SH-SY5Y (cell line): ENCODE measurements at regions not wholly inside any gene's neighbourhood (a gene's known extent, or its start where the extent isn't known, plus 50 kb on each side); places are given as distances from the start of the nearest gene placed in this dataset.

Experiments
- GATA2 ChIP-seq: IDR thresholded peaks from 2 replicates; pipeline ENCODE4 v1.6.1; 2011; ENCODE audit warnings: mild to moderate bottlenecking, low read depth, low read length
- GATA3 ChIP-seq: IDR thresholded peaks from 2 replicates; pipeline ENCODE4 v1.6.1; 2011; ENCODE audit warnings: low read depth, mild to moderate bottlenecking, low read length, moderate library complexity

GRCh38 chr2:7127156-7127555 is 209.9 kb downstream of the RNF144A start:
- TF ChIP-seq GATA3: no peak
- no peak for TF ChIP-seq GATA2

DNA sequence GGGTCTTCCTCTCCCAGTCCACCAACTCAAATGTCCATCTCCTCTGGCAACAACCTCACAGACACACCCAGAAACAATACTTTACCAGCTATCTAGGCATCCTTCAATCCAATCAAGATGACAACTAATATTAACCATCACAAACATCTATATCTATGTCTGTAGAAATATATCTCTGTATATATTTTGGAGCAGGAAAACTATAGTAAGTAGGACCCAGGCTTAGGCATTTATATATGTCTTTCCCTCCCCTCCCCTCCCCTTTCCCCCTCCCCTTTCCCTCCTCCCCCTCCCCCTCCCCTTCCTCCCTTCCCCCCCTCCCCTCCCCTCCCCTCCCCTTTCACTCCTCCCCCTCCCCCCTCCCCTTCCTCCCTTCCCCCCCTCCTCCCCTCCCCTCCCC is 210.5 kb downstream of the RNF144A start:
- TF ChIP-seq GATA3 (no peak), GATA2 (no peak)

- TF ChIP-seq GATA3 (no peak), GATA2 (no peak)
These were observed 214.0 kb downstream of the RNF144A start for GRCh38 chr2:7131261-7131660.

DNA sequence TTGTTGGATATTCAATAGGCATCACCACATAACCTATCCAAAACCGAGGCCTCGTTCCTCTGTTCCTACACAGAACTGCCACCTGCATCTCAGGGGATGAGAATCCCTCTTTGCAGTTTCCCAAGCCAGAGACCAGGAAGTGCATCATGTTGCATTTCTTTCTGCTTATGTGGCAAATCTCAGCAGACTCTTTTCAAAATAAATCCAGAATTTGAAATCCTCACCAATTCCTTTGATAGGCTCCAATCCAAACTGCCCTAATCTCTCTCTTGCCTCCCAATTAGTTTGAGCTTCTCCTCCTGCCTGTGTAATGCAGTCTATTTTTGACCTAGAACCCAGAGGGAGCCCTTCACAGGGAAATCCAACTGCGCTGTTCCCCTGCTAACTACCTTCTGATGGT is 215.5 kb downstream of the RNF144A start:
- no peak for TF ChIP-seq GATA2
- no peak for TF ChIP-seq GATA3

GRCh38 chr2:7133521-7133920 is 216.3 kb downstream of the RNF144A start:
- TF ChIP-seq GATA2 (no peak), GATA3 (no peak)

GRCh38 chr2:7140306-7140705 is 223.1 kb downstream of the RNF144A start:
- TF ChIP-seq GATA2: no peak
- TF ChIP-seq GATA3: no peak

DNA sequence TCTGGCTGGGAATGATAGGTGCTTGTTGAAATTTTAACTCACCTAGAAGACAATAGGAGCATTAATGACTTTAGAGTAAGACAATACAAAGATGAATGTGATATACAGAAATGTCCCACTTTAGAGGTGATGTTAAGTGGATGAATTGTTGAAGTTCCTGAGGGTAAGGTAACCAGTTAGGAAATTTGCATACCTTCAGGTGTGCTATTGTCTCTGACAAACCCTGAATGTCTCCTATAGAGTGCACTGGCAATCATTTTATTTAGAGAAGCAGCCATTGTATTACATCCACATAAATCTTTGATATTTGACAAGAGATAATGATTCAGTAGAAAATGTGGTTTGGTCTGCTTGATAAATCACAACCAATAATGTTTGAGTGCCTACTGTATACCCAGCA is 228.5 kb downstream of the RNF144A start:
- no peak for TF ChIP-seq GATA2
- no peak for TF ChIP-seq GATA3

- TF ChIP-seq GATA2: no peak
These were observed 228.9 kb downstream of the RNF144A start for GRCh38 chr2:7146151-7146550.

DNA sequence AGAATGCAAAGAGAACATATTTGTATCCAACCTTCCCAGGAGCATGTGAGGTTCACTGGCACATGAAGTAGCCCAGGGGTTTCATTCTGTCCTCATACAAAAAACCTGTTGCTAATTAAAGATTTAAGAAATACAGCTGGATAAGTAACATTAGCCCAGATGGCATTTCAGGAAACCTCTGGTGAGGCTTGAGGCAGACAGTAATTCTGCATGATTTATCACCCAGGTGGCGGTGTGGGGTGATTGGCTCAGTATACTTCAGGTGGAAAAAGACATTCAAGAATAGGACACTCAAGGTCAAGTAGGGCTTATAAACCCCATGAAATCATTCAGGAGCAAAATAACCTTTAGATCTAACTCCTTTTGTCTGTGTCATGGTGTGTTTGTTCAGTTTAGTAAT is 237.4 kb downstream of the RNF144A start:
- TF ChIP-seq GATA3 (no peak), GATA2 (no peak)

- TF ChIP-seq GATA3: no peak
- no peak for TF ChIP-seq GATA2
These were observed 244.3 kb downstream of the RNF144A start for GRCh38 chr2:7161501-7161900.

- no peak for TF ChIP-seq GATA3
- TF ChIP-seq GATA2: no peak
These were observed 248.5 kb downstream of the RNF144A start for GRCh38 chr2:7165736-7166135.

DNA sequence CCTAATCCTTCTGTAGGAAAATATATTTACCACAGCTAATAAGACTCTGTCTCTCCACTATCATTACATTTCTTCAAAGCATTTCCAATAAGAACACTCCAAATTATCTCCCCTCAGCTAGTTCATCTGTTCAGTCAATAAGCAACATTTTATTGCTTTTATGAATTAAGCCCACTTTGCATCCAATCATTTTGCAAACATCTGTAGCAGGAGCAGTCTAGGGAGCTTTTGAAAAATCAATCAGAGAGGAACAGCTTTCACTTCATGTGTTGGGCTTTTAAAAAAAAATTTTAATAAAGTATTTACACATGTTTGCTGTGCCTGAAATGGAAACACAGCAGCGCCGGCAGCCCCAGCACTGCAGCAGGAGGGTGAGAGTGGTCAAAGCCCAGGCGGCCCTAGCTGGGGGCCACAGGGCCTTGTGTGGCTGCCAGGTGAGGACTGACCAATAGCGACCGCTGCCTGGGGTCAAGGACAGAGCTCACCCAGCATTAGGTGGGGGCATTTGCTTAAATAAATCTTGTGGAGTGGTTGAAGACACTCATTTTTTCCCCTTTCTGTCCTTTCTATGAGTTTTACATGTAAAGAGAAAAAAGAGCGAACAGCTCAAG is 250.7 kb downstream of the RNF144A start:
- TF ChIP-seq GATA3: no peak
- TF ChIP-seq GATA2: no peak

DNA sequence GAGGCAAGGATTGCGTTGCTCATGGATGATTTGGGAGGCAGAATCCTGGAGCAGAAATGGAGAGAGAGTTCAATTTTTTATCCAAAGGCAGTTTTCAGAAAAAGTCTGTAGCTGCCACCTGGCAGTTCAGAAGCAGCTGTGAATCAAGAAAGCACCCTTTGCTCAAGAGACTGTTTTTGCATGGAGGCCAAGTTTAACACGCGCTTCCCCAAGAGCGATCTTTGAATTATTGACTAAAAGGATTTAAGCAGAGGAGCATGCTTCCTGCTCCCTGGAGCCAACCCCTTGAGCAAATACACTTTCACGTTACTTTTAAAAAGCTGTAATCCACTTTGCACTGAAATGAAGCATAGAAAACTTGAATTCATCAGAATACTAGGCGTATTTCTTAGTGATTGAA is 252.4 kb downstream of the RNF144A start:
- no peak for TF ChIP-seq GATA2
- no peak for TF ChIP-seq GATA3

GRCh38 chr2:7180638-7181370 is 263.6 kb downstream of the RNF144A start:
- TF ChIP-seq GATA2: no peak
- no peak for TF ChIP-seq GATA3

DNA sequence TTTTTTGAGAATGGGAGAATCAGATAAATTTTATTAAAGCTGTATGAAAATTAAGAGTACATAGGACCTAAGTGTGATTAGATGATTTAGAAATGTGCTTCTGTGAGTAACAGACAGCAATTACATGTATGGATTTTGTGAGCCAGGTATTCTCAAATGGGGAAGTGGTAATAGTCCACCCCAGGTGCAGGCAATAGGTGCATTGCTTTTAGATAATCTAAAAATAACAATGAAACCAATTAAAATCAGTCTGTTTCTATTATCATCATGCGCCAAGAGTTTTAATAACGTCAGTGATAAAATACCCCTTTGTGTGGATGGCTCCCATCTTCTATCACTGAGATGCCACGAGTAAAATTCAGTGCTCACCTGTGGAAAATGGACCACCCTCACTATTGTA is 265.3 kb downstream of the RNF144A start:
- TF ChIP-seq GATA2: no peak
- no peak for TF ChIP-seq GATA3
